ENCODE measurements at regions not wholly inside any gene's neighbourhood (a gene's known extent, or its start where the extent isn't known, plus 50 kb on each side); places are given as distances from the start of the nearest gene placed in this dataset.

DNA sequence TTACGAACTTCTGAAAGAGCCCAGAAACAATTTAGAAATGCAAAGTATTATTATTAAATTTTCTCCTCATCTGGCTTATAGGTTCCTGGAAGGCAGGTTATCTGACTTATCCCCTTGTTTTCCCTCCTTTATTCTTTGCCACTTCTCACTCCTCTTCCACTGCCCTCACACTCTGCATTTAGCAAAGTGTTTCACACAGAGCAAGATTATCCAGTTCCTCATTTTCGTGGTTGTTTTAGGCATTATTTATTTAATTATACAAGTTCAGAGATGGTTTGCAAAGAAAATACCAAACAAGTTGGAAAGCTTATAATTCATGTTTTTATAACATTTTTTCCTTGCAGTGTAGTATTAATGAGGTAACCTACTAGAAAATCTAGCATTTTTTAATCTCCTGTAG lies 544.9 kb downstream of the NSUN3 start:
- no peak for TF ChIP-seq POLR2AphosphoS5 (IDR thresholded peaks at IDR 0.05; ENCODE audit: borderline replicate concordance, low read depth, low read length)
- no peak for TF ChIP-seq EZH2 (IDR thresholded peaks at IDR 0.05)
- TF ChIP-seq FOXP2 (optimal IDR thresholded peaks at IDR 0.05; ENCODE audit: control extremely low read depth, extremely low read length, insufficient read depth) = no peak

Data from SK-N-MC (cell line).